ENCODE measurements at regions not wholly inside any gene's neighbourhood (a gene's known extent, or its start where the extent isn't known, plus 50 kb on each side); places are given as distances from the start of the nearest gene placed in this dataset.

DNA sequence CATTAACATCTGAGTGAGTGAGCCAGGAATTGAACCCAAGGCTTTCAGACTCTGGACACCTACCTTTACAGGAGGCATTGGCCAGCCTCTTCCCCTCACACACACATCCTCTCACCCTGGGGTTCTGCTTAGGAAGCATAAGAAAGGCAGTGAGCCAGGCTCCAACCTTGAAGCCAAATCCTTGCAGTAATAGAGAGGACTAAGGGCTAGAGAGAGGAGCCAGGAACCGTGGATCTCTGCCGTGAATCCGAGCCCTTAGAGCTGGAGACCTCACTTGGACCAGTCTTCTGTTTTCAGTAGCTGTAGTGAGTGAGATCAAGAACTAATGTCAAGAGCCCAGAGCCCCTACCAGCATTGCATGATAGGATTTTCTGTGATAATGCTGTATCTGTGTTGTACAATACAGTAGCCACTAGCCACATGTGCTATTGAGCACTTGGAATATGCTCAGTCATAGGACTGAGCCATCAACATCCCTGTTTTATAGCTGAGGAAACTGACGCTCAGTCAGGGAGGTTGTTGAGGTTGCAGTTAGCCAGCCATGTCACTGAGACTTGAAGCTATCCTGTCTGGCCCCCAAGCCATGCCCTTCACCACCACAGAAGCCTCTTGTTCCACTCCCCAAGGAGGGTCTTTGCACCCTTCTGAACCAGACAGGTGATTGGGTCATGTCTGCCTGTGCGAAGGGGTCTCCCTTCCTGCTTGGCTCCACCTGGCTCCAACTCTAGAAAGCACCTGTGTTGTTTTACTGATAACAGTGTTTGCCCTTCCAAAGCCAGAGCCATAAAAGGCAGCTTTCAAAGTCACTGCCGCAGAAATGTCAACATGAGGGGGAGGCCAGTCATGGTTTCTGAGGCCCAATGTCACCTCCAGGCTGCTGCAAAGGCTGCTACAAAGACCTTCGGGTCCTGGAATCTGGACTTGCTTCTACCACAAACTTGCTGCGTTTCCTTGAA, 101.1 kb upstream of the JUN start (continued):
- TF ChIP-seq GABPA (IDR thresholded peaks at IDR 0.05; ENCODE audit: borderline replicate concordance, insufficient read depth, low read length) (no peak), JUN (IDR thresholded peaks at IDR 0.05; ENCODE audit: low read depth, low read length) (no peak)

Measured in H1 (cell line).